Progenitor cell of endocrine pancreas (in vitro differentiated cells): ENCODE measurements at regions not wholly inside any gene's neighbourhood (a gene's known extent, or its start where the extent isn't known, plus 50 kb on each side); places are given as distances from the start of the nearest gene placed in this dataset.

Experiments
- DNase-seq: peaks from one replicate; pipeline ENCODE4 v3.0.0; 2021; ENCODE audit warnings: low spot score; ENCODE audit not compliant: unreplicated experiment
- H3K27ac Mint-ChIP-seq: 2 replicates; pipeline ENCODE4 v1.8.0; 2021; ENCODE audit warnings: mild to moderate bottlenecking, moderate library complexity, mixed read lengths
- H3K27me3 Mint-ChIP-seq: 2 replicates; pipeline ENCODE4 v1.8.0; 2021; ENCODE audit warnings: mixed read lengths
- H3K36me3 Mint-ChIP-seq: 2 replicates; pipeline ENCODE4 v1.8.0; 2022; ENCODE audit warnings: mixed read lengths; ENCODE audit not compliant: insufficient read depth
- H3K4me1 Mint-ChIP-seq: 2 replicates; pipeline ENCODE4 v1.8.0; 2021; ENCODE audit warnings: low read depth, mixed read lengths
- H3K4me3 Mint-ChIP-seq: 2 replicates; pipeline ENCODE4 v1.8.0; 2021; ENCODE audit warnings: low read depth, mild to moderate bottlenecking, moderate library complexity, mixed read lengths
- H3K9me3 Mint-ChIP-seq: 2 replicates; pipeline ENCODE4 v1.8.0; 2021; ENCODE audit warnings: low read depth, mixed read lengths
- CTCF ChIP-seq: fragments of 200-600 bp; sonication (generic); IDR thresholded peaks from one replicate; pipeline ENCODE4 v1.5.0; 2021; ENCODE audit warnings: antibody characterized with exemption, mild to moderate bottlenecking; ENCODE audit not compliant: unreplicated experiment

- Mint-ChIP-seq H3K4me3 (no peak overlapping the region), H3K4me1 (peaks cover 7% of the 10 kb centered on the region), H3K27me3 (peaks cover 52% of the 10 kb centered on the region), H3K27ac (no peak overlapping the region), H3K9me3 (no peaks in the 10 kb centered on the region), H3K36me3 (no peaks in the 10 kb centered on the region)
- DNase-seq = no peak
- no peak for TF ChIP-seq CTCF
Observed at GRCh38 chr14:97221572-97222285, 424.5 kb downstream of the VRK1 start.

GRCh38 chr14:97224016-97224415, 426.8 kb downstream of the VRK1 start:
- H3K4me1 Mint-ChIP-seq = peaks cover 7% of the 10 kb centered on the region
- peaks cover 3% of the 10 kb centered on the region for H3K9me3 Mint-ChIP-seq
- H3K36me3 Mint-ChIP-seq = no peaks in the 10 kb centered on the region
- no peak for DNase-seq
- H3K27me3 Mint-ChIP-seq = peaks cover 51% of the 10 kb centered on the region
- H3K4me3 Mint-ChIP-seq = no peak overlapping the region
- TF ChIP-seq CTCF = no peak
- H3K27ac Mint-ChIP-seq = no peak overlapping the region

GRCh38 chr14:97230051-97230450, 432.9 kb downstream of the VRK1 start:
- no peaks in the 10 kb centered on the region for H3K4me1 Mint-ChIP-seq
- no peak overlapping the region for H3K27ac Mint-ChIP-seq
- H3K9me3 Mint-ChIP-seq = peaks cover 3% of the 10 kb centered on the region
- H3K4me3 Mint-ChIP-seq = no peak overlapping the region
- no peak for DNase-seq
- TF ChIP-seq CTCF = no peak
- peaks cover 30% of the 10 kb centered on the region for H3K27me3 Mint-ChIP-seq
- no peaks in the 10 kb centered on the region for H3K36me3 Mint-ChIP-seq

- Mint-ChIP-seq H3K9me3 (peaks cover 3% of the 10 kb centered on the region), H3K27ac (no peak overlapping the region), H3K4me1 (no peaks in the 10 kb centered on the region), H3K27me3 (peaks cover 40% of the 10 kb centered on the region), H3K4me3 (no peak overlapping the region), H3K36me3 (no peaks in the 10 kb centered on the region)
- no peak for DNase-seq
- no peak for TF ChIP-seq CTCF
Observed at GRCh38 chr14:97233319-97233985, 436.3 kb downstream of the VRK1 start.

- Mint-ChIP-seq H3K27me3 (peaks cover 29% of the 10 kb centered on the region), H3K9me3 (no peaks in the 10 kb centered on the region), H3K4me1 (no peaks in the 10 kb centered on the region), H3K36me3 (no peaks in the 10 kb centered on the region), H3K27ac (no peak overlapping the region), H3K4me3 (no peak overlapping the region)
- no peak for TF ChIP-seq CTCF
- no peak for DNase-seq
Observed at GRCh38 chr14:97246648-97247047, 449.5 kb downstream of the VRK1 start.
